ENCODE measurements at regions not wholly inside any gene's neighbourhood (a gene's known extent, or its start where the extent isn't known, plus 50 kb on each side); places are given as distances from the start of the nearest gene placed in this dataset.

DNA sequence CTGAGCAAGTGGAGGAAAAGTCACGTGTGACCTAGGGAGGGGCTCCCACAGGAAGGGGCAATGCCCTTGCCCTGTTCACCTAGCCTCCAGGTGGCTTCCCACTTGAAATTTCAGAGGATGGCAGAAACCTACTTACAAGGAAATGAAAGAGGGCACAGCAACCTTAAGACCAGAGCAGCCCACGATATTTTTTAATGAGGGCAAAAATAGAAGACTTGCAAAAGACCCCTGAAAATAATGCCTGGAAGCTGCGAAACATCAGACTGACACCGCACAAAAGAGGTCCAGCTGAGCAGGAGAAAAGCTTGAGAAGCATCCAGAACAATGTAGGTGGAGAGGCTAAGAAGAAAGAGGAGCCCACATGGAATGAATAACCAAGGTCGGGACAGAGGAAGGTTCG is 66.1 kb downstream of the KLF15 start:
- TF ChIP-seq, protein P1, sequence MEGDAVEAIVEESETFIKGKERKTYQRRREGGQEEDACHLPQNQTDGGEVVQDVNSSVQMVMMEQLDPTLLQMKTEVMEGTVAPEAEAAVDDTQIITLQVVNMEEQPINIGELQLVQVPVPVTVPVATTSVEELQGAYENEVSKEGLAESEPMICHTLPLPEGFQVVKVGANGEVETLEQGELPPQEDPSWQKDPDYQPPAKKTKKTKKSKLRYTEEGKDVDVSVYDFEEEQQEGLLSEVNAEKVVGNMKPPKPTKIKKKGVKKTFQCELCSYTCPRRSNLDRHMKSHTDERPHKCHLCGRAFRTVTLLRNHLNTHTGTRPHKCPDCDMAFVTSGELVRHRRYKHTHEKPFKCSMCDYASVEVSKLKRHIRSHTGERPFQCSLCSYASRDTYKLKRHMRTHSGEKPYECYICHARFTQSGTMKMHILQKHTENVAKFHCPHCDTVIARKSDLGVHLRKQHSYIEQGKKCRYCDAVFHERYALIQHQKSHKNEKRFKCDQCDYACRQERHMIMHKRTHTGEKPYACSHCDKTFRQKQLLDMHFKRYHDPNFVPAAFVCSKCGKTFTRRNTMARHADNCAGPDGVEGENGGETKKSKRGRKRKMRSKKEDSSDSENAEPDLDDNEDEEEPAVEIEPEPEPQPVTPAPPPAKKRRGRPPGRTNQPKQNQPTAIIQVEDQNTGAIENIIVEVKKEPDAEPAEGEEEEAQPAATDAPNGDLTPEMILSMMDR (IDR thresholded peaks at IDR 0.05) = no peak
- no peak for TF ChIP-seq NFYB (CRISPR knock-in tag; conservative IDR thresholded peaks at IDR 0.05; ENCODE audit: low read depth)
- TF ChIP-seq TEAD4 (CRISPR knock-in tag; IDR thresholded peaks at IDR 0.05) = no peak
- TF ChIP-seq NFE2L1 (CRISPR knock-in tag; IDR thresholded peaks at IDR 0.05) = no peak
- TF ChIP-seq, protein P2, sequence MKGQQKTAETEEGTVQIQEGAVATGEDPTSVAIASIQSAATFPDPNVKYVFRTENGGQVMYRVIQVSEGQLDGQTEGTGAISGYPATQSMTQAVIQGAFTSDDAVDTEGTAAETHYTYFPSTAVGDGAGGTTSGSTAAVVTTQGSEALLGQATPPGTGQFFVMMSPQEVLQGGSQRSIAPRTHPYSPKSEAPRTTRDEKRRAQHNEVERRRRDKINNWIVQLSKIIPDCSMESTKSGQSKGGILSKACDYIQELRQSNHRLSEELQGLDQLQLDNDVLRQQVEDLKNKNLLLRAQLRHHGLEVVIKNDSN (CRISPR knock-in tag; IDR thresholded peaks at IDR 0.05) = no peak
